ENCODE measurements at regions not wholly inside any gene's neighbourhood (a gene's known extent, or its start where the extent isn't known, plus 50 kb on each side); places are given as distances from the start of the nearest gene placed in this dataset.

GRCh38 chr7:124655990-124656389 lies 109.6 kb downstream of the GPR37 start:
- H3K4me1 ChIP-seq, result no peaks in the 10 kb centered on the region
- 68 to 83% methylated on average over 3 of the region's 3 CpGs for WGBS, 2 donors
- ATAC-seq (ENCODE audit: low FRiP score in 2 of 2), result no peak
- no peaks in the 10 kb centered on the region for H3K27me3 ChIP-seq
- TF ChIP-seq POLR2A (IDR thresholded peaks at IDR 0.05) (no peak), POLR2AphosphoS5 (IDR thresholded peaks at IDR 0.05) (no peak), EP300 (IDR thresholded peaks at IDR 0.05) (no peak), CTCF (IDR thresholded peaks at IDR 0.05) (no peak)
- H3K27ac ChIP-seq, result no peak overlapping the region
- no peaks in the 10 kb centered on the region for H3K36me3 ChIP-seq
- no peak for DNase-seq
- no peaks in the 10 kb centered on the region for H3K9me3 ChIP-seq
- H3K4me3 ChIP-seq, result no peak overlapping the region

GRCh38 chr7:124652237-124652636 lies 113.4 kb downstream of the GPR37 start:
- Histone ChIP-seq H3K36me3 (no peaks in the 10 kb centered on the region), H3K4me3 (no peak overlapping the region), H3K4me1 (no peaks in the 10 kb centered on the region), H3K27me3 (no peaks in the 10 kb centered on the region), H3K9me3 (no peaks in the 10 kb centered on the region), H3K27ac (no peak overlapping the region)
- TF ChIP-seq POLR2AphosphoS5 (IDR thresholded peaks at IDR 0.05) (no peak), EP300 (IDR thresholded peaks at IDR 0.05) (no peak), CTCF (IDR thresholded peaks at IDR 0.05) (no peak), POLR2A (IDR thresholded peaks at IDR 0.05) (no peak)
- DNase-seq (no peak), ATAC-seq (ENCODE audit: low FRiP score in 2 of 2) (no peak)
- 81 to 84% methylated on average over 1 of the region's 1 CpG for WGBS, 2 donors

- Histone ChIP-seq H3K27ac (no peak overlapping the region), H3K27me3 (no peaks in the 10 kb centered on the region), H3K36me3 (no peaks in the 10 kb centered on the region), H3K4me3 (no peak overlapping the region), H3K9me3 (no peaks in the 10 kb centered on the region), H3K4me1 (no peaks in the 10 kb centered on the region)
- 90% methylated on average over 4 of the region's 4 CpGs for WGBS, 2 donors
- ATAC-seq (ENCODE audit: low FRiP score in 2 of 2) (no peak), DNase-seq (no peak)
- TF ChIP-seq CTCF (IDR thresholded peaks at IDR 0.05), result no peak
- TF ChIP-seq POLR2A (IDR thresholded peaks at IDR 0.05), result no peak
- no peak for TF ChIP-seq EP300 (IDR thresholded peaks at IDR 0.05)
- no peak for TF ChIP-seq POLR2AphosphoS5 (IDR thresholded peaks at IDR 0.05)
These were observed 114.5 kb downstream of the GPR37 start for GRCh38 chr7:124651136-124651535.

GRCh38 chr7:124649397-124650014 lies 116.1 kb downstream of the GPR37 start:
- H3K4me3 ChIP-seq, result no peak overlapping the region
- no peak for ATAC-seq (ENCODE audit: low FRiP score in 2 of 2)
- no peak overlapping the region for H3K27ac ChIP-seq
- H3K9me3 ChIP-seq, result no peaks in the 10 kb centered on the region
- no peaks in the 10 kb centered on the region for H3K4me1 ChIP-seq
- H3K27me3 ChIP-seq, result no peaks in the 10 kb centered on the region
- no peak for DNase-seq
- no peak for TF ChIP-seq EP300 (IDR thresholded peaks at IDR 0.05)
- no peak for TF ChIP-seq POLR2A (IDR thresholded peaks at IDR 0.05)
- TF ChIP-seq CTCF (IDR thresholded peaks at IDR 0.05), result no peak
- no peak for TF ChIP-seq POLR2AphosphoS5 (IDR thresholded peaks at IDR 0.05)
- WGBS, 2 donors, result 76 to 77% methylated on average over 4 of the region's 4 CpGs
- H3K36me3 ChIP-seq, result no peaks in the 10 kb centered on the region

GRCh38 chr7:124647630-124648306 lies 117.8 kb downstream of the GPR37 start:
- DNase-seq (no peak), ATAC-seq (ENCODE audit: low FRiP score in 2 of 2) (no peak)
- Histone ChIP-seq H3K27me3 (no peaks in the 10 kb centered on the region), H3K4me1 (no peaks in the 10 kb centered on the region), H3K9me3 (no peaks in the 10 kb centered on the region), H3K4me3 (no peak overlapping the region), H3K36me3 (no peaks in the 10 kb centered on the region), H3K27ac (no peak overlapping the region)
- no peak for TF ChIP-seq POLR2AphosphoS5 (IDR thresholded peaks at IDR 0.05)
- TF ChIP-seq POLR2A (IDR thresholded peaks at IDR 0.05), result no peak
- TF ChIP-seq EP300 (IDR thresholded peaks at IDR 0.05), result no peak
- no peak for TF ChIP-seq CTCF (IDR thresholded peaks at IDR 0.05)
